ENCODE measurements at regions not wholly inside any gene's neighbourhood (a gene's known extent, or its start where the extent isn't known, plus 50 kb on each side); places are given as distances from the start of the nearest gene placed in this dataset.

GRCh38 chr9:108760841-108761240, 94.9 kb downstream of the ACTL7B start:
- H3K27me3 ChIP-seq (ENCODE audit: control insufficient read depth, insufficient read depth, low read length): peaks cover 9% of the 10 kb centered on the region
- no TSS peak for BruUV-seq (replicated peaks)

More at GRCh38 chr9:108760841-108761240, 94.9 kb downstream of the ACTL7B start:
- no peak overlapping the region for H2BK120ac ChIP-seq (ENCODE audit: low read depth, low read length)
- H3K36me3 ChIP-seq (ENCODE audit: control insufficient read depth, insufficient read depth, low read length): no peaks in the 10 kb centered on the region
- H2AFZ ChIP-seq (replicated peaks; ENCODE audit: low read length, poor library complexity): no peak overlapping the region
- H3K9me1 ChIP-seq (ENCODE audit: insufficient read depth, low read length): no peaks in the 10 kb centered on the region
- ChIA-PET CTCF (interaction anchor here (1.4 to 2.0 kb wide), 2 partner anchors 12 to 1295 kb away, joined by 3 to 6 read pairs; no protein-coding TSS in a partner anchor), POLR2A (ENCODE audit: unreplicated experiment) (no interaction called here)
- H2AK5ac ChIP-seq (ENCODE audit: low read depth, low read length): no peak overlapping the region
- H4K5ac ChIP-seq (ENCODE audit: low read depth, low read length): no peak overlapping the region
- no peak overlapping the region for H3K18ac ChIP-seq (ENCODE audit: low read depth, low read length)
- dilution Hi-C loops (cut with HindIII; ENCODE audit: low sequenced_read_pairs, unreplicated experiment): no loop called here
- H2AK9ac ChIP-seq (replicated peaks; ENCODE audit: low read depth, low read length, poor library complexity): no peak overlapping the region
- no peak overlapping the region for H3K27ac ChIP-seq (ENCODE audit: insufficient read depth, low read length)
- no peaks in the 10 kb centered on the region for H3K79me1 ChIP-seq (ENCODE audit: low read depth in 1 of 2, low read length in 2 of 2)
- WGBS, 2 experiments (ENCODE audit: extremely low coverage in 2 of 2, insufficient read length in 1 of 2): no CpG with 5 or more reads among the region's 2 CpGs
- no peak overlapping the region for H3K23ac ChIP-seq (ENCODE audit: low read depth, low read length)
- no peak overlapping the region for H3K4ac ChIP-seq (ENCODE audit: low read depth, low read length)
- H2BK20ac ChIP-seq (ENCODE audit: low read depth, low read length): no peak overlapping the region
- H3K4me3 ChIP-seq (ENCODE audit: insufficient read depth, low read depth, low read length): no peak overlapping the region
- no peaks in the 10 kb centered on the region for H4K20me1 ChIP-seq (ENCODE audit: insufficient read depth, low read length)
- H3K9me3 ChIP-seq (ENCODE audit: control insufficient read depth, insufficient read depth, low read length): no peaks in the 10 kb centered on the region
- intact Hi-C loops (cut with micrococcal nuclease): loop anchor here (1.0 to 10.0 kb wide), 7 partner anchors 196 to 1339 kb away; no protein-coding TSS in a partner anchor
- ATAC-seq (ENCODE audit: low read depth) (no peak), DNase-seq (no peak)
- no peak overlapping the region for H2BK5ac ChIP-seq (ENCODE audit: low read depth, low read length, poor library complexity, severe bottlenecking)
- TF ChIP-seq BHLHE40 (IDR thresholded peaks at IDR 0.05; ENCODE audit: low read depth, low read length) (no peak), MAZ (IDR thresholded peaks at IDR 0.05; ENCODE audit: borderline replicate concordance, low read depth, low read length) (no peak), CHD1 (IDR thresholded peaks at IDR 0.05; ENCODE audit: low read depth, low read length) (no peak), RAD21 (IDR thresholded peaks at IDR 0.05; ENCODE audit: low read length) (no peak), MAFK (IDR thresholded peaks at IDR 0.05; ENCODE audit: low read depth, low read length) (no peak), FOS (IDR thresholded peaks at IDR 0.05; ENCODE audit: low read depth, low read length) (no peak), POLR2A (IDR thresholded peaks at IDR 0.05; ENCODE audit: low read depth, low read length) (no peak), CEBPB (IDR thresholded peaks at IDR 0.05; ENCODE audit: low read depth, low read length) (no peak), SMC3 (IDR thresholded peaks at IDR 0.05; ENCODE audit: low read depth, low read length) (no peak), CTCF (conservative IDR thresholded peaks at IDR 0.05; ENCODE audit: low read depth, low read length) (no peak), RCOR1 (IDR thresholded peaks at IDR 0.05; ENCODE audit: insufficient replicate concordance, low read length) (no peak), USF2 (IDR thresholded peaks at IDR 0.05; ENCODE audit: low read depth, low read length) (no peak)
- no peak overlapping the region for H3K9ac ChIP-seq (ENCODE audit: low read depth, low read length)
- H4K8ac ChIP-seq (ENCODE audit: low read depth in 2 of 2, low read length in 2 of 2): no peak overlapping the region
- H3K56ac ChIP-seq (ENCODE audit: extremely low read depth, insufficient read depth, low read length): no peak overlapping the region
- in situ Hi-C loops (cut with MboI; ENCODE audit: low sequenced_read_pairs): loop anchor here (5.0 to 25.0 kb wide), 2 partner anchors 1299 to 1624 kb away; no protein-coding TSS in a partner anchor
- no peak overlapping the region for H3K4me2 ChIP-seq (ENCODE audit: low read depth, low read length)
- H3K14ac ChIP-seq (replicated peaks; ENCODE audit: low read depth, low read length): no peak overlapping the region
- H4K91ac ChIP-seq (ENCODE audit: insufficient read depth, low read depth, low read length): no peak overlapping the region
- H3K4me1 ChIP-seq (ENCODE audit: control insufficient read depth, insufficient read depth, low read length): no peaks in the 10 kb centered on the region
- H2BK15ac ChIP-seq (ENCODE audit: low read depth, low read length): no peak overlapping the region
